NK-92 treated with Interleukin-12 subunit alpha and Interleukin-12 subunit beta, amount 100 ng/mL, for 24 hours (cell line): ENCODE measurements at regions not wholly inside any gene's neighbourhood (a gene's known extent, or its start where the extent isn't known, plus 50 kb on each side); places are given as distances from the start of the nearest gene placed in this dataset.
"Not testable (repeated sequence)": the region's sequence is repeated elsewhere in the genome, so short reads cannot be mapped to it uniquely, and the experiment has no call there.

Experiments
- DNase-seq: peaks from one replicate; lab custom pipeline; 2025; lab: John Stamatoyannopoulos, UW

- no peak for DNase-seq
Measured at GRCh38 chr18:8499810-8500675, 109.2 kb upstream of the RAB12 start.

- no peak for DNase-seq
Measured at GRCh38 chr18:8501044-8501443, 108.2 kb upstream of the RAB12 start.

- no peak for DNase-seq
Measured at GRCh38 chr18:8503248-8503647, 106.0 kb upstream of the RAB12 start.

DNA sequence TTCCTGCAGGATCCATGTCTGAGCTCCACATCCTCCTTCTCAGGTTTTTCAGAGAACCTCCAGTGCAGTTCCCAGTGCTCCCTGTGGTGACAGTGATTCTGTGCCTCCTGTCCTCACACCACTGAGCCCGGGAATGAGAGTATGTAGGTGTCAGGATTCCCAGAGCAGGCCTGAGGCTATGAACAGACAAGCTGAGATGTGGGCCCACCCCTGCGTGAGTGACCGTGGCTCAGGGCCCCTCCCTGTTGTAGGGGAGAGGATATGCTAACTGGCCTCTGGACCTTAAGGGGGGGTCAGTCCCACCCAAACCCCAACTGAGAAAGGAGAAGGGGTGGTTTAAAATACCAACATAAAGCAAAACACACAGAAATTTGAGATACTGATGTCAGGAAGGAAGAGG, 104.8 kb upstream of the RAB12 start:
- DNase-seq, result no peak

DNA sequence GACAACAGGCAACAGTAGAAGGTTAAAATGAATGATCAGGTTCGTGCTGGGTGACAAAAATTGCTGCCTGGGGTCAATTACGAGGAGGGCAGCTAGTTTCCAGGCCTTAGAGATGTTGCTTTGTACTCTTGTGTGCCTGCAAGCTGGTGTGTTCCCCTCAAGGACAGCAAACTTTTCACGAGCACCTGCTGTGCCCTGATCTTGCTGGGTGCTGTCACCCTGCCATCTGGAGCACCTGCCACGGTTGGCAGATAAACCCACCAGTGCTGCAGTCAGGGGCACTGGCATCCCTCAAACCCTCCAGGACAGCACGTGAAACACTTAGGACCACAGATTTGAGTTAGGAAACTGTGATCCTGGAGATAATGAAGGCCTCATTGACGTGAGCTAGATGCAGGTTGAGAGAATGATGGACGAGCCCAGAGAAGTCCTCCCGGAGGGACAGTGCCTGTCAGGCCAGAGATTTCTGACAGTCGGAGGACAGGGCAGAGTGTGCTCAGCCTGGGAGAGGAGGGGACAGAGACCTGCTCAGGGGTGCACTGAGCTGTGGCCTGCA, 104.3 kb upstream of the RAB12 start:
- DNase-seq, result no peak

- no peak for DNase-seq
Measured at GRCh38 chr18:8506251-8507049, 102.8 kb upstream of the RAB12 start.

DNA sequence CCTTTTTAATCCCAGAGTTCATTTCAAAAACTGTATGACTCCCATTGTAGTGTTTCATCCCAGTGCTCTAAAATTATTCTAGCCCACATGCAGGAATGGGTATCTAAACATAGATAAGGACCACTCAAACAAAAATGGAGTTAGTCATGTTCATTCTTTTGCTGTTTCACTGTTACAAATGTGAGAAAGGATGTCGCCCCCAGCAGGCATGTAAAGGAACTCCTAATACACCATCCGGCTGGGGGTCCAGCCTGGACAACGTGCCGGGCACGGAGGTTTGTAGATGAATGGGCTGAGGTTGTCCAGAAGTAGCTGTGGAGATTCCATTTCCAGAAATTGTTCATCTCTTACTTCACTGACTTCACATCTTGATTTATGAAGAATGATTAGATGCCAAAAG, 101.9 kb upstream of the RAB12 start:
- DNase-seq, result no peak

DNA sequence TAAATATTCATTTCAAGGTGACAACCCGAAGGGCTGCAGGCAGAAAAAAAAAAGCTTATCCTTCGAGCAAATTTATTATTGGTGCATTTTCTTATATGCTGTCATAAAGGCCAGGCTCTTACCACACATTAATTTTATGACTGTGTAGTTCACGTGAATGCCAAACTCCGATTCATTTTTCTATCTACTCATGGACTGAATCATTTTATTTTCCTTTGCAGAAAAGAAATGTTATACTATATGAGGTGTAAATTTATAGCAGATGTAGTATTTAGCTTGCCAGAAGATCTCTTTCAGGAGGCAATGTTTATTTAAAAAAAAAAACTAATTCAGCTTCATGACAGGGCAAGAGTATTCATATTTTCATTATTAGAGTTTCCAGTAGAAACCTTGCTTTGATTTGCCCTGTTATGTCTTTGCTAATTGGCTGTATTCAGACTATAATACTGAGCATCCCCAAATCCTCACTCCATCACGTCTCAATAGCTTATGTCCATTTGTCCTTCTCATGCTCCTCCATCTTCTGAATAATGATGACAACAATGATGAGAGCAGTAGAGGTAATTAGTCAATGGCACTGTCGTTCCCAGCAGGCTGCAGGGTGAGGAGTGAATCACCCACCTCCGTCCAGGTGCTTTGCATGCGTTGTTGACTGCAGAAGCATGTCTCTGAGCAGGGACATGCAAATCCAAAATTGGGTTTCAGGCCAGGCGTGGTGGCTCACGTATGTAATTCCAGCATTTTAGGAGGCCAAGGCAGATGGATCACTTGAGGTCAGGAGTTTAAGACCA, 101.1 kb upstream of the RAB12 start:
- DNase-seq, result no peak

GRCh38 chr18:8513249-8513648, 96.0 kb upstream of the RAB12 start:
- no peak for DNase-seq

DNA sequence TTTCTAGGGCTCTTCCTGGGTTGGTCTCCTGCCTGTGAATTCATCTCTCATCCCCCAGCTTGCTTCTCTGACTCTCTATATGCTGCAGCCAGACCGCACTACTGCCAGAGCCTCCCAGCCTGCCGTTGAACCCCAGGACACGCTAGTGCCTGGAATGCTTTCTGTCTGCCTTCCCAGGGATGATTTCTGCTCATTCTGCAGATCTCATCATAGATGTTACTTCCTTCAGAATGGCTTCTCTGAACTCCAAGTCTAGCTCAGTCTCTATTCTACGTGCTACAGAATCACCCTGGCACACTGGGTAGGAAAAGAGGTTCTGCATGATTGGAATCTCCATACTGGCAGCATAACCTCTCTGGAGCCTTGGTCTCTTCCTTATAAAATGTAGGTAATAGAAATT, 94.8 kb upstream of the RAB12 start:
- no peak for DNase-seq

- no peak for DNase-seq
Measured at GRCh38 chr18:8515142-8515865, 93.9 kb upstream of the RAB12 start.

DNA sequence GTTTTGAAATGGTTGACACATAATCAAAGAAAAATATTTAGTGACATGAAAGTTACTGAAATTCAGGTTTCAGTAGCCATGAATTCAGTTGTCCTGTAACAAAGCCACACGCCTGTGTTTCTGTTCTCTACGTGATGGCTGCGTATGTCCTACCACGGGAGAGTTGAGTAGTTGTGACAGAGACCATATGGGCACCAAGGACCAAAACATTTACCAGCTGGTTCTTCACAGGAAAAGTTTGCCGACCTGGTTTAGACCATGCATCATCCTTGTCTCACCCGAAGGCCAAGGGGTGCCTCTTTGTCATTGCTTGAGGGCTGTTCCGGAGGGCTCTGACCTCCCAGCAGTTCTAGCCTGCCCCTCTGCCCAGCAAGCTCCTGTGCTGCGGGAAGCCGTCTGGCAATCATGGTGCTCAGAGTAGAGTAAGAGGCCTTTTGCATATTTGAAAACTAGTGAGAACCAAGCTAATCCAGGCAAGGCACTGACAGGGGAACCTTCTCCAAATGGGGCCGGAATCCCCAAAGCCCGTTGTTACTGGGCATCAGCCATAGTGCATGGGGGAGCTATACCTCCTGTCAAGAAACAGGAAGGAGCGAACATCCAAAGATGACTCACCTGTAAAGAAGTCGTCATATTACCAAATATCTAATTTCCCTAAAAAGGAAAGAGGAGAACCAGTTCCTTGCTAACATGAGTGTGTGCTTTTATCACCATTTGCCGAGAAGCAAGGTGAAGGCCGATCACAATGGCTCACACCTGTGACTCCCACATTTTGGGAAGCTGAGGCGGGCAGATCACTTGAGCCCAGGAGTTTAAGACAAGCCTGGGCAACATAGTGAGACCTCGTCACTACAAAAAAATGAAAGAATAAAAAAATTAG, 92.6 kb upstream of the RAB12 start:
- DNase-seq, result no peak

GRCh38 chr18:8517276-8517675, 92.0 kb upstream of the RAB12 start:
- no peak for DNase-seq

DNA sequence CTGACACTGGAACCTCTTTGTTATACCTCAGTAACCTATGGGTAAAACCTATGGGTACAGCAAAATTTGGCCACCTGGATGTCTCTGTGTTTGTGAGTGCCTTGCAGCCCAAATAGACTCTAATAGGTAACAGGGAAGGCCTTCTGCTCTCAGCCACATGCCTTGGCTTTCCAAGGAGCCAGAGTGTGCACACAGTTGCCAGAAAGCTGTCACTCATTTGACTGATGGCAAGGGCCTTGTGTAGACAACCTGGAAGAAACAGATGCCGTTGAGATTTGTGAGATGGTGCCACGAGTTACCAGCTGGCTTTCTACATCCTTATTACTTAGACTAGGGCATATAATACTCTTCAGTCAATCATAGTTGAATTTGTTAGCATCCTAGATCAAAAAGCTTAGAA, 90.1 kb upstream of the RAB12 start:
- no peak for DNase-seq

GRCh38 chr18:8520266-8520665, 89.0 kb upstream of the RAB12 start:
- no peak for DNase-seq

- DNase-seq, result no peak
Measured at GRCh38 chr18:8522756-8523155, 86.5 kb upstream of the RAB12 start.

- no peak for DNase-seq
Measured at GRCh38 chr18:8525692-8526091, 83.5 kb upstream of the RAB12 start.

DNA sequence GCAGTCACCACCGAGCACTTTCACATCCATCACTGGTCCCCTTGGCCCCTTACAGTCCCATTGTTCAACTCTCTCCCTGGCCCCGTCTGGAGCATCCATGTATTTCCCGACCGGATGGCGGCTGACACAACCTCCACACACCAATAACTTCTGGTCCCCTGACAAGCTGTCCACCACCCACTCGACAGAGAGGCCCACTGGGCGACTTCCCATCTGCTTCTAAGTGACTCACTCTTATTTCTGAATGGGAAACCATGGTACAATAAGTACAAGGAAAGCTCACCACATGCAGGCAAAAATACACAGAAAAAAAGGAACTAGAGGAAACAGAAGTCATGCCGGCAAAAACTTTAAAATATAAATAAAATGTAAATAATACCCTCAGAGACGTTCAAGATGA, 82.9 kb upstream of the RAB12 start:
- DNase-seq, result no peak

GRCh38 chr18:8529609-8530008, 79.6 kb upstream of the RAB12 start:
- no peak for DNase-seq

DNA sequence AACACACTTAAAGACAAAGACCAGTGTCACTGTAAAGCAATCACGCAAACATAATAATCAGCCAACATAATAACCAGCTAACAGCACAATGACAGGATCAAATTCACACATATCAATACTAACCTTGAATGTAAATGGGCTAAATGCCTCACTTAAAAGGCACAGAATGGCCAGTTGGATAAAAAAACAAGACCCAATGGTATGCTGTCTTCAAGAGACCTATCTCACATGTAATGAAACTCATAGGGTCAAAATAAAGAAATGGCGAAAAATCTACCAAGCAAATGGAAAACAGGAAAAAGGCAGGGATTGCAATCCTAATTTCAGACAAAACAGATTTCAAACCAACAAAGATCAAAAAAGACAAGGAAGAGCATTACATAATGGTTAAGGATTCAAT, 78.2 kb upstream of the RAB12 start:
- DNase-seq, result not testable (repeated sequence)

GRCh38 chr18:8536231-8536630, 73.0 kb upstream of the RAB12 start:
- no peak for DNase-seq
